ENCODE measurements at regions not wholly inside any gene's neighbourhood (a gene's known extent, or its start where the extent isn't known, plus 50 kb on each side); places are given as distances from the start of the nearest gene placed in this dataset.
A peak's percentile ranks its signal among the peaks of the same experiment; 100 is the strongest.

GRCh38 chr16:86286991-86287663, 223.2 kb upstream of the FOXF1 start:
- peaks cover 15% of the 10 kb centered on the region for H3K27me3 Mint-ChIP-seq (ENCODE audit: unreplicated experiment)
- H3K4me3 Mint-ChIP-seq (ENCODE audit: unreplicated experiment) = peak overlapping the region; percentile 84
- no peak overlapping the region for H3K27ac Mint-ChIP-seq (ENCODE audit: unreplicated experiment)
- H3K36me3 Mint-ChIP-seq (ENCODE audit: unreplicated experiment) = no peaks in the 10 kb centered on the region
- peaks cover 42% of the 10 kb centered on the region for H3K4me1 Mint-ChIP-seq (ENCODE audit: low read depth, unreplicated experiment)
- no peak for TF ChIP-seq CTCF (IDR thresholded peaks at IDR 0.05; ENCODE audit: partially characterized antibody, unreplicated experiment)
- peaks cover 3% of the 10 kb centered on the region for H3K9me3 Mint-ChIP-seq (ENCODE audit: unreplicated experiment)
- no peak for DNase-seq

DNA sequence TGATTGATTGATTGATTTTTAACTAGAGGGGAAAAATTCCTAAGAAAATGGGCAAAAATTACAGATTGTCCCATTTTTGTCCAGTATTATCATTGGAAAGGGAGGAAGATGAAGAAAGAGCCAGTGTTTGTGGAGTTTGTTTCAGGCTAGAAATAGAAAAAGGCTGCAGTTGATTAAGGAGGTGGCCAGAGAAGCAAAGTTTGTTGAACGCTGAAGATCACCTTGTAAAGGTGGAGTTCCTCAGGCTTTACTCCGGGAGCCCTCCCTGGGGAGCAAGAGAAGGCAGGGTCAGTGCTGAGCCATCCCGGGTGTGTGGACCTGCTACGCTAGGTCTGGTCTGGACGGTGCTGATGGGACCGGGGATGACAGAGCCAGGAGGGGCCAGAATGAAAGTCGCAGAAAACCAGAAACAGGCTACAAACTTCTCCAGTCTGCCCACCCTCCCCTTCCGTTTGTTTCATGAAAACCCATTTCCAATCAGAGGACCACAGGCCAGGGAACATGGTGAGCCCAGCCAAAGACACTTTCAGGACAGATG, 222.6 kb upstream of the FOXF1 start:
- Mint-ChIP-seq H3K4me1 (ENCODE audit: low read depth, unreplicated experiment) (peaks cover 48% of the 10 kb centered on the region), H3K9me3 (ENCODE audit: unreplicated experiment) (peaks cover 3% of the 10 kb centered on the region), H3K27me3 (ENCODE audit: unreplicated experiment) (peaks cover 15% of the 10 kb centered on the region), H3K36me3 (ENCODE audit: unreplicated experiment) (no peaks in the 10 kb centered on the region), H3K4me3 (ENCODE audit: unreplicated experiment) (peak overlapping the region; percentile 74), H3K27ac (ENCODE audit: unreplicated experiment) (no peak overlapping the region)
- no peak for TF ChIP-seq CTCF (IDR thresholded peaks at IDR 0.05; ENCODE audit: partially characterized antibody, unreplicated experiment)
- DNase-seq = no peak

DNA sequence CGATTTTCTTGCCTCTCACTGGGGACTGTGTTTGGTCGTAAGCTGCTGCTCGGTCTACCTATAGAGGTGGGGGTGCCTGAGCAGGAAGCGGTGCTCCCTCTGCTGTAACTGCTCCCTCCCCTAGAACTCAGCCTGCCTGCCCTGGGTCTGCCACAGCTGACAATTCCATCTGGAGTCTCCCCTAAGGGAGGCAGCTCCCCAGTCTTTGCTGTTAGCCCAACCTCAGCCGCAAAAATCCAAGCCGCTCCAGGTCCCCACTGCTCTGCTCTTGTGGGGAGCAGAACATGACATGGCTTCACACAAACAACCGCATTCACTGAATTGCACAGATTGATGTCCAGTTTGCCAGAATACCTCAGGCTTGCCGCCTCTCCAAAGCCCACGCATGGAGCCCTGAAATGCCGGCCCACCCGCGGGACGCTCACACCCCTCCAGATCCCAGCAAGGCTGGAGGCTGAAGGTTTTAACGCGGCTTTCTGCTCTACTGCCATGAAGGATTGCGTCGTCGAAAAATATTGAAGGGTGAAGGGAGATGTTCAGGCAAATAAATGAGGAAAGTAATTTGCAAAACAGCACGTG, 221.5 kb upstream of the FOXF1 start:
- peak overlapping the region; percentile 74 for H3K4me3 Mint-ChIP-seq (ENCODE audit: unreplicated experiment)
- H3K9me3 Mint-ChIP-seq (ENCODE audit: unreplicated experiment) = peaks cover 3% of the 10 kb centered on the region
- peaks cover 15% of the 10 kb centered on the region for H3K27me3 Mint-ChIP-seq (ENCODE audit: unreplicated experiment)
- H3K4me1 Mint-ChIP-seq (ENCODE audit: low read depth, unreplicated experiment) = peaks cover 50% of the 10 kb centered on the region
- H3K27ac Mint-ChIP-seq (ENCODE audit: unreplicated experiment) = no peak overlapping the region
- H3K36me3 Mint-ChIP-seq (ENCODE audit: unreplicated experiment) = no peaks in the 10 kb centered on the region
- peak; percentile 23 for DNase-seq
- no peak for TF ChIP-seq CTCF (IDR thresholded peaks at IDR 0.05; ENCODE audit: partially characterized antibody, unreplicated experiment)

DNA sequence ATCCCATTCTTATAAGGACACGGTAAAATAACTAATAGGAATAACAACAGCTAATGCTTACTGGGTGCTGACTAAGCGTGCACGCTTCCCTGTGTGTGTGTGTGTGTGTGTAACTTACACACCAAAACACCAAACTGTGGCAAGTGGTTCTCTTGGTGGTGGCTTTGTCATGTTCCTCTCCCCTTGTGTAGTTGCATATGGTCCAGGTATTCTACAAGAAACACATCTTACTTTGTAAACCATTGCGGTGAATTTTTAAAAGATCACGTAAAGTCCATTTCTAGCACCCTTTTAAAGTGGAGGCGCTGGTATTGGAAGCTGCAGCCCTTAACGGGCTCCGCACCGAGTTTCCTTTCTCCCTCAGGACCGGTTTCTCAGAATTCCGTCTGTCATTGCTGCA, 221.0 kb upstream of the FOXF1 start:
- Mint-ChIP-seq H3K4me3 (ENCODE audit: unreplicated experiment) (peak overlapping the region; percentile 74), H3K4me1 (ENCODE audit: low read depth, unreplicated experiment) (peaks cover 54% of the 10 kb centered on the region), H3K27me3 (ENCODE audit: unreplicated experiment) (peaks cover 15% of the 10 kb centered on the region), H3K27ac (ENCODE audit: unreplicated experiment) (peak overlapping the region; percentile 25), H3K36me3 (ENCODE audit: unreplicated experiment) (no peaks in the 10 kb centered on the region), H3K9me3 (ENCODE audit: unreplicated experiment) (peaks cover 3% of the 10 kb centered on the region)
- no peak for TF ChIP-seq CTCF (IDR thresholded peaks at IDR 0.05; ENCODE audit: partially characterized antibody, unreplicated experiment)
- DNase-seq = no peak

DNA sequence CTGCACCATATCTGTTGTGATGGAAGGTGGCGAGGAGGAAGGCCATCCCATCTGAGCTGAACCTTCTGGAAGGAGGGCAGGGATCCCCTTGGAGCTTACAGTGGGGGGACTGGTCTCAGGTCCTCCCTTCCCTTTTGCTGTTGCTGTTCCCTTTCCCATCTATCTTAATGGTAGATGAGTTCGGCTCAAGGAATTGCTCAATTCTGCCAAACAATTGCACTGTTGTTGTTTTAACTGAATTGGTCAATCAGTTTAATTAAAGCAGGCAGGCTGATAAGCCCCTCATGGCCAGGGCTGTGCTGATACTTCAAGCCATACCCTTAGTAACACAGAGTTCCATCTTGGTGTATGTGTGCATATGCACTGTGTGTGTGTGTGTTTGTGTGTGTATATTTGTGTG, 220.4 kb upstream of the FOXF1 start:
- H3K27ac Mint-ChIP-seq (ENCODE audit: unreplicated experiment) = no peak overlapping the region
- no peaks in the 10 kb centered on the region for H3K36me3 Mint-ChIP-seq (ENCODE audit: unreplicated experiment)
- H3K9me3 Mint-ChIP-seq (ENCODE audit: unreplicated experiment) = peaks cover 3% of the 10 kb centered on the region
- peaks cover 58% of the 10 kb centered on the region for H3K4me1 Mint-ChIP-seq (ENCODE audit: low read depth, unreplicated experiment)
- peaks cover 13% of the 10 kb centered on the region for H3K27me3 Mint-ChIP-seq (ENCODE audit: unreplicated experiment)
- no peak for TF ChIP-seq CTCF (IDR thresholded peaks at IDR 0.05; ENCODE audit: partially characterized antibody, unreplicated experiment)
- H3K4me3 Mint-ChIP-seq (ENCODE audit: unreplicated experiment) = peak overlapping the region; percentile 74
- no peak for DNase-seq

All from glutamatergic neuron (in vitro differentiated cells).